DOHH2 (cell line): ENCODE measurements at regions not wholly inside any gene's neighbourhood (a gene's known extent, or its start where the extent isn't known, plus 50 kb on each side); places are given as distances from the start of the nearest gene placed in this dataset.

Experiments
- H3F3A ChIP-seq: fragments of 200-600 bp; sonication (generic), shearing (Covaris generic); 2 replicates; pipeline ENCODE4 v1.6.0; 2016; ENCODE audit warnings: antibody characterized with exemption, mild to moderate bottlenecking; ENCODE audit not compliant: control insufficient read depth, insufficient read depth
- H3K27ac ChIP-seq: fragments of 200-600 bp; sonication (generic); 2 replicates; pipeline ENCODE4 v1.5.1; 2014; ENCODE audit warnings: low read depth, mild to moderate bottlenecking, low read length, moderate library complexity
- H3K27me3 ChIP-seq: fragments of 200-600 bp; sonication (generic); 2 replicates; pipeline ENCODE4 v1.6.1; 2014; ENCODE audit warnings: mild to moderate bottlenecking, low read length, mixed read lengths; ENCODE audit not compliant: control insufficient read depth
- H3K36me3 ChIP-seq: fragments of 200-600 bp; sonication (generic); 2 replicates; pipeline ENCODE4 v1.6.1; 2014; ENCODE audit warnings: mild to moderate bottlenecking, low read length, moderate library complexity, mixed read lengths; ENCODE audit not compliant: control insufficient read depth
- H3K4me1 ChIP-seq: fragments of 200-600 bp; sonication (generic); 2 replicates; pipeline ENCODE4 v1.6.1; 2014; ENCODE audit warnings: mild to moderate bottlenecking, low read length, mixed read lengths; ENCODE audit not compliant: control insufficient read depth
- H3K4me2 ChIP-seq: fragments of 200-600 bp; sonication (generic); 2 replicates; pipeline ENCODE4 v1.6.0; 2014; ENCODE audit warnings: mild to moderate bottlenecking, low read length, moderate library complexity
- H3K4me3 ChIP-seq: fragments of 200-600 bp; sonication (generic); 2 replicates; pipeline ENCODE4 v1.5.1; 2014; ENCODE audit warnings: mild to moderate bottlenecking, low read length, mixed read lengths
- H3K79me2 ChIP-seq: fragments of 200-600 bp; sonication (generic); 2 replicates; pipeline ENCODE4 v1.6.1; 2014; ENCODE audit warnings: mild to moderate bottlenecking, low read length, mixed read lengths; ENCODE audit not compliant: control insufficient read depth
- H3K9me2 ChIP-seq: fragments of 200-600 bp; sonication (generic); replicated peaks from 2 replicates; pipeline ENCODE4 v1.6.1; 2014; ENCODE audit warnings: mild to moderate bottlenecking, low read length, mixed read lengths; ENCODE audit not compliant: control insufficient read depth
- H3K9me3 ChIP-seq: fragments of 200-600 bp; sonication (generic); 2 replicates; pipeline ENCODE4 v1.6.1; 2014; ENCODE audit warnings: antibody characterized with exemption, low read length, mixed read lengths; ENCODE audit not compliant: control insufficient read depth, insufficient read depth
- H4K20me1 ChIP-seq: fragments of 200-600 bp; sonication (generic); 2 replicates; pipeline ENCODE4 v1.6.0; 2014; ENCODE audit warnings: low read depth, mild to moderate bottlenecking, antibody characterized with exemption, low read length, moderate library complexity; ENCODE audit not compliant: control insufficient read depth, insufficient read depth
- EZH2phosphoT487 ChIP-seq: fragments of 200-600 bp; sonication (generic); IDR thresholded peaks from 2 replicates; pipeline ENCODE4 v1.6.1; 2017; ENCODE audit warnings: borderline replicate concordance, mild to moderate bottlenecking, antibody characterized with exemption, low read length, moderate library complexity, mixed read lengths
- TF ChIP-seq, protein P1 (sequence below): fragments of 200-600 bp; sonication (generic); IDR thresholded peaks from one replicate; pipeline ENCODE4 v1.5.1; 2014; ENCODE audit warnings: antibody characterized with exemption, mild to moderate bottlenecking, low read depth, low read length; ENCODE audit not compliant: poor library complexity, severe bottlenecking

GRCh38 chr15:88736204-88736603 lies 67.0 kb upstream of the ACAN start:
- Histone ChIP-seq H3K9me2 (no peaks in the 10 kb centered on the region), H3K79me2 (no peaks in the 10 kb centered on the region), H3K36me3 (no peaks in the 10 kb centered on the region), H3K9me3 (no peaks in the 10 kb centered on the region), H3F3A (no peaks in the 10 kb centered on the region), H3K4me2 (no peak overlapping the region), H3K4me3 (no peak overlapping the region), H4K20me1 (no peaks in the 10 kb centered on the region), H3K27me3 (peaks cover 9% of the 10 kb centered on the region), H3K27ac (no peak overlapping the region), H3K4me1 (peaks cover 4% of the 10 kb centered on the region)
- TF ChIP-seq, protein P1, sequence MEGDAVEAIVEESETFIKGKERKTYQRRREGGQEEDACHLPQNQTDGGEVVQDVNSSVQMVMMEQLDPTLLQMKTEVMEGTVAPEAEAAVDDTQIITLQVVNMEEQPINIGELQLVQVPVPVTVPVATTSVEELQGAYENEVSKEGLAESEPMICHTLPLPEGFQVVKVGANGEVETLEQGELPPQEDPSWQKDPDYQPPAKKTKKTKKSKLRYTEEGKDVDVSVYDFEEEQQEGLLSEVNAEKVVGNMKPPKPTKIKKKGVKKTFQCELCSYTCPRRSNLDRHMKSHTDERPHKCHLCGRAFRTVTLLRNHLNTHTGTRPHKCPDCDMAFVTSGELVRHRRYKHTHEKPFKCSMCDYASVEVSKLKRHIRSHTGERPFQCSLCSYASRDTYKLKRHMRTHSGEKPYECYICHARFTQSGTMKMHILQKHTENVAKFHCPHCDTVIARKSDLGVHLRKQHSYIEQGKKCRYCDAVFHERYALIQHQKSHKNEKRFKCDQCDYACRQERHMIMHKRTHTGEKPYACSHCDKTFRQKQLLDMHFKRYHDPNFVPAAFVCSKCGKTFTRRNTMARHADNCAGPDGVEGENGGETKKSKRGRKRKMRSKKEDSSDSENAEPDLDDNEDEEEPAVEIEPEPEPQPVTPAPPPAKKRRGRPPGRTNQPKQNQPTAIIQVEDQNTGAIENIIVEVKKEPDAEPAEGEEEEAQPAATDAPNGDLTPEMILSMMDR: no peak
- TF ChIP-seq EZH2phosphoT487: no peak

DNA sequence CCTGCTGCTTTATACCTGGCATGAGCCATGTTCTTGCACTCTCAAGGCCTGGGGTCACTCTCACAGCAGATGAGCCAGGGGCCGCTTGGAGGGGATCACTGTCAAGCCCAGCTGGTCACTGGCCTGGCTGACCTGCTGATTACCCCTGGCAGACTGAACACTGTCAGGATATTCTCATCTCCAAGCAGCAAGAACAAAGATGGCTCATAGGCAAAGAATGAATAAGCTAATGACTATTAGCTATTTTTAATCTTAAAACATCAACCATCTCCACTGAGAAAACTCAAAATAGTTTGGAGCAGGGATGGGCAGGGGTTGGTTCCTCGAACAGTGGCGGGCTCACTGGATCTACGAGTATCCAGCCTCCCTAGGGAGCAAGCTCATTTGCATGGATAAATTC lies 64.4 kb upstream of the ACAN start:
- TF ChIP-seq EZH2phosphoT487: no peak
- TF ChIP-seq, protein P1: no peak
- no peaks in the 10 kb centered on the region for H3F3A ChIP-seq
- no peaks in the 10 kb centered on the region for H3K9me3 ChIP-seq
- H3K79me2 ChIP-seq: no peaks in the 10 kb centered on the region
- H3K4me2 ChIP-seq: no peak overlapping the region
- H3K4me1 ChIP-seq: peaks cover 4% of the 10 kb centered on the region
- H3K4me3 ChIP-seq: no peak overlapping the region
- no peaks in the 10 kb centered on the region for H3K36me3 ChIP-seq
- peaks cover 9% of the 10 kb centered on the region for H3K27me3 ChIP-seq
- H3K27ac ChIP-seq: no peak overlapping the region
- no peaks in the 10 kb centered on the region for H4K20me1 ChIP-seq
- no peaks in the 10 kb centered on the region for H3K9me2 ChIP-seq

- peaks cover 4% of the 10 kb centered on the region for H3K4me1 ChIP-seq
Observed at GRCh38 chr15:88739541-88739940, 63.7 kb upstream of the ACAN start.

More at GRCh38 chr15:88739541-88739940, 63.7 kb upstream of the ACAN start:
- Histone ChIP-seq H4K20me1 (no peaks in the 10 kb centered on the region), H3K27me3 (peaks cover 9% of the 10 kb centered on the region), H3K9me2 (no peaks in the 10 kb centered on the region), H3K79me2 (no peaks in the 10 kb centered on the region), H3K27ac (no peak overlapping the region), H3K36me3 (no peaks in the 10 kb centered on the region), H3F3A (no peaks in the 10 kb centered on the region), H3K9me3 (no peaks in the 10 kb centered on the region), H3K4me3 (no peak overlapping the region), H3K4me2 (no peak overlapping the region)
- no peak for TF ChIP-seq EZH2phosphoT487
- TF ChIP-seq, protein P1: no peak
